OCI-LY3 (cell line): ENCODE measurements at regions not wholly inside any gene's neighbourhood (a gene's known extent, or its start where the extent isn't known, plus 50 kb on each side); places are given as distances from the start of the nearest gene placed in this dataset.

Experiments used
- H2AFZ ChIP-seq: fragments of 200-600, 300-600 bp; shearing (Covaris generic); 2 replicates; pipeline ENCODE4 v1.6.0; 2014; ENCODE audit warnings: antibody characterized with exemption, low read depth, low read length
- H3K27ac ChIP-seq: fragments of 200-600, 300-600 bp; sonication (generic); 2 replicates; pipeline ENCODE4 v1.5.1; 2014; ENCODE audit warnings: mild to moderate bottlenecking, low read length, moderate library complexity, mixed read lengths
- H3K27me3 ChIP-seq: fragments of 200-600, 300-600 bp; sonication (generic); 2 replicates; pipeline ENCODE4 v1.6.1; 2014; ENCODE audit warnings: low read depth, low read length, mixed read lengths
- H3K36me3 ChIP-seq: fragments of 200-600, 300-600 bp; sonication (generic); replicated peaks from 2 replicates; pipeline ENCODE3; 2014; ENCODE audit warnings: low read depth, low read length, mixed read lengths
- H3K4me1 ChIP-seq: fragments of 300-600, 200-600 bp; sonication (generic); 2 replicates; pipeline ENCODE4 v1.6.1; 2014; ENCODE audit warnings: low read length, mixed read lengths
- H3K4me2 ChIP-seq: fragments of 200-600, 300-600 bp; sonication (generic); 2 replicates; pipeline ENCODE4 v1.6.1; 2014; ENCODE audit warnings: low read length, mixed read lengths
- H3K4me3 ChIP-seq: fragments of 300-600, 200-600 bp; sonication (generic); 2 replicates; pipeline ENCODE4 v1.5.1; 2014; ENCODE audit warnings: antibody characterized with exemption, mild to moderate bottlenecking, low read length, moderate library complexity
- H3K79me2 ChIP-seq: fragments of 300-600, 200-600 bp; shearing (Covaris generic); 2 replicates; pipeline ENCODE4 v1.6.1; 2014; ENCODE audit warnings: mild to moderate bottlenecking, low read length, mixed read lengths
- H3K9ac ChIP-seq: fragments of 300-600, 200-600 bp; shearing (Covaris generic); 2 replicates; pipeline ENCODE4 v1.6.0; 2014; ENCODE audit warnings: mild to moderate bottlenecking, low read length, moderate library complexity
- H3K9me3 ChIP-seq: fragments of 200-600, 300-600 bp; shearing (Covaris generic); 2 replicates; pipeline ENCODE4 v1.6.1; 2014; ENCODE audit warnings: low read length, mixed read lengths; ENCODE audit not compliant: insufficient read depth
- H4K20me1 ChIP-seq: fragments of 200-600, 300-600 bp; sonication (generic); 2 replicates; pipeline ENCODE4 v1.6.1; 2016; ENCODE audit warnings: low read length, mixed read lengths; ENCODE audit not compliant: insufficient read depth
- EZH2phosphoT487 ChIP-seq: fragments of 200-600 bp; shearing (Covaris generic); IDR thresholded peaks from 2 replicates; pipeline ENCODE4 v1.6.1; 2018; ENCODE audit warnings: antibody characterized with exemption, mixed run types, low read depth
- TF ChIP-seq, protein P1 (sequence below): fragments of 200-600, 300-600 bp; sonication (generic); IDR thresholded peaks from 2 replicates; pipeline ENCODE4 v1.5.1; 2014; ENCODE audit warnings: antibody characterized with exemption, low read length, low read depth

DNA sequence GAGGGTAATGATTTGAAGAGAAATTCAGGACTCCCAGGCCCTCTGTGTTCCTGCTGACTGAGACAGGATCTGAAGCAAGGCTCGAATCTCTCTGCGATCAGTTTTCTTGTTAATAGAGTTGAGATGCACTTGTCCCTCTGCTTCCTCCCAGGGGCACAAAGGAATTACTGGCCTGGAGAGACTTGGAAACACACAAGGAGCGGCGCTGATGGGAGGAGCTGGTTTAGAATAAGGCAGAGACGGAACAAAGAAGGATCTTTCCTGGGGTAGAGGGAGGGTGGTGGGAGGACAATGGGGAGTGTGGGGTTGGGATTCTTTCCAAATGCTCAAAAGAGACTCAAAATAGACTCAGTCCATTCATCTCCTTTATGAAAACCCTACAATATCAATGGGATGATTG is 719.1 kb downstream of the UQCRFS1 start:
- Histone ChIP-seq H4K20me1 (no peaks in the 10 kb centered on the region), H3K27ac (no peak overlapping the region), H3K27me3 (no peaks in the 10 kb centered on the region), H3K4me2 (no peak overlapping the region), H3K9me3 (no peaks in the 10 kb centered on the region), H3K79me2 (no peaks in the 10 kb centered on the region), H3K4me3 (no peak overlapping the region), H3K9ac (no peak overlapping the region), H3K4me1 (peaks cover 22% of the 10 kb centered on the region), H2AFZ (no peak overlapping the region), H3K36me3 (no peaks in the 10 kb centered on the region)
- TF ChIP-seq EZH2phosphoT487: no peak
- TF ChIP-seq, protein P1, sequence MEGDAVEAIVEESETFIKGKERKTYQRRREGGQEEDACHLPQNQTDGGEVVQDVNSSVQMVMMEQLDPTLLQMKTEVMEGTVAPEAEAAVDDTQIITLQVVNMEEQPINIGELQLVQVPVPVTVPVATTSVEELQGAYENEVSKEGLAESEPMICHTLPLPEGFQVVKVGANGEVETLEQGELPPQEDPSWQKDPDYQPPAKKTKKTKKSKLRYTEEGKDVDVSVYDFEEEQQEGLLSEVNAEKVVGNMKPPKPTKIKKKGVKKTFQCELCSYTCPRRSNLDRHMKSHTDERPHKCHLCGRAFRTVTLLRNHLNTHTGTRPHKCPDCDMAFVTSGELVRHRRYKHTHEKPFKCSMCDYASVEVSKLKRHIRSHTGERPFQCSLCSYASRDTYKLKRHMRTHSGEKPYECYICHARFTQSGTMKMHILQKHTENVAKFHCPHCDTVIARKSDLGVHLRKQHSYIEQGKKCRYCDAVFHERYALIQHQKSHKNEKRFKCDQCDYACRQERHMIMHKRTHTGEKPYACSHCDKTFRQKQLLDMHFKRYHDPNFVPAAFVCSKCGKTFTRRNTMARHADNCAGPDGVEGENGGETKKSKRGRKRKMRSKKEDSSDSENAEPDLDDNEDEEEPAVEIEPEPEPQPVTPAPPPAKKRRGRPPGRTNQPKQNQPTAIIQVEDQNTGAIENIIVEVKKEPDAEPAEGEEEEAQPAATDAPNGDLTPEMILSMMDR: no peak

GRCh38 chr19:28492621-28493020 is 720.3 kb downstream of the UQCRFS1 start:
- Histone ChIP-seq H2AFZ (no peak overlapping the region), H3K4me2 (no peak overlapping the region), H3K27me3 (no peaks in the 10 kb centered on the region), H3K4me1 (peaks cover 31% of the 10 kb centered on the region), H3K9me3 (no peaks in the 10 kb centered on the region), H3K9ac (no peak overlapping the region), H3K4me3 (no peak overlapping the region), H3K36me3 (no peaks in the 10 kb centered on the region), H3K79me2 (no peaks in the 10 kb centered on the region), H3K27ac (no peak overlapping the region), H4K20me1 (no peaks in the 10 kb centered on the region)
- TF ChIP-seq EZH2phosphoT487: no peak

DNA sequence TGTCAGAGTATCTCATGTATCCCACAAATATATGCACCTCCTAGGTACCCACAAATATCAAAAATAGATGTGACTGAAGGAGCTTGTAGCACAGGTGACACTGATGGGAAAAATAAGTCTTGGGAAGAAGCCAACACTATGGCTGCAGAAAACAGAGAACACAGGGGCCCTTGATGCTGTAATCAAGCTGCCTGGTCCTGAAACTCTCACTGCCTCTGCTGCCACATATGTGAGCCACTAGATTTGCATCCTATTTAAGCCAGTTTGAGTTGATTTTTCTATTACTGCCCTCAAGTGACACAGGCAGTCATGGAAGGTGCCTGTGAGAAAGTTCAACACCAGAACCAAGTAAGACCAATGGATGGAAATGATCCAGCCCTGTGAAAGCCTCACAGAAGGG is 720.8 kb downstream of the UQCRFS1 start:
- Histone ChIP-seq H3K27me3 (no peaks in the 10 kb centered on the region), H3K4me1 (peaks cover 36% of the 10 kb centered on the region), H3K4me2 (peak overlapping the region; percentile 19), H3K9ac (no peak overlapping the region), H3K36me3 (no peaks in the 10 kb centered on the region), H3K79me2 (no peaks in the 10 kb centered on the region), H2AFZ (no peak overlapping the region), H3K9me3 (no peaks in the 10 kb centered on the region), H4K20me1 (no peaks in the 10 kb centered on the region), H3K4me3 (no peak overlapping the region), H3K27ac (no peak overlapping the region)
- TF ChIP-seq EZH2phosphoT487: no peak
- TF ChIP-seq, protein P1: no peak

GRCh38 chr19:28489776-28490175 is 723.2 kb downstream of the UQCRFS1 start:
- Histone ChIP-seq H3K36me3 (no peaks in the 10 kb centered on the region), H3K27ac (no peak overlapping the region), H3K4me1 (peaks cover 45% of the 10 kb centered on the region), H3K9me3 (no peaks in the 10 kb centered on the region), H3K4me3 (no peak overlapping the region), H3K27me3 (no peaks in the 10 kb centered on the region), H3K79me2 (no peaks in the 10 kb centered on the region), H4K20me1 (no peaks in the 10 kb centered on the region), H2AFZ (no peak overlapping the region), H3K9ac (no peak overlapping the region), H3K4me2 (no peak overlapping the region)
- TF ChIP-seq, protein P1: no peak
- no peak for TF ChIP-seq EZH2phosphoT487

DNA sequence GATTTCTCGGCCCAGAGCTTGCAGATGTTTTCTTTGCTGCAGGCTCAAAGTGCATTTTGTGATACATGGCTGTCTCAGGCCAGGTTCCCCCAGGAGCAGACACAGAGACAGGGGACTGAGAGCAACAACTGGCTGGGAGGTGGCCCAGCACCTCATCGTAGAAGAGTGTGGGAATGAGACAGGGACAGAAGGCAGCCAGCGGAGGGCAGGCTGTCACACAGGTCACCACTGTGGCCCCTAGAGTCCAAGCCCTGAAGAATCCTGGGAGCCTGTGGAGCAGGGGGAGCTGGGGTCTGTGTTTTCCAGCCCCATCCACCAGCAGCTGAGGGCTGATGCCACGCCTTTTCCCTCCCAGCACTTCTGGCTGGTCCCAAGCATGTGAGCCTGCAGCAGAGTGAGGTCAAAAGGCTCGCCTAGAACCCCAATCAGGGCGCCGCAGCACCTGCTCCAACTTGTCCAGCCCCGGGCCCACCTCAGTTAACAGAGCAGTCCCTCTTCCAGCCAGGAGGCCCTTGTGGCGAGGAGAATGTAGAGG is 723.8 kb downstream of the UQCRFS1 start:
- H4K20me1 ChIP-seq: no peaks in the 10 kb centered on the region
- no peaks in the 10 kb centered on the region for H3K36me3 ChIP-seq
- no peaks in the 10 kb centered on the region for H3K9me3 ChIP-seq
- H3K4me2 ChIP-seq: no peak overlapping the region
- H3K4me1 ChIP-seq: peaks cover 45% of the 10 kb centered on the region
- TF ChIP-seq EZH2phosphoT487: no peak
- TF ChIP-seq, protein P1: peak; percentile 48
- H2AFZ ChIP-seq: no peak overlapping the region
- no peak overlapping the region for H3K9ac ChIP-seq
- H3K4me3 ChIP-seq: no peak overlapping the region
- no peak overlapping the region for H3K27ac ChIP-seq
- no peaks in the 10 kb centered on the region for H3K27me3 ChIP-seq
- no peaks in the 10 kb centered on the region for H3K79me2 ChIP-seq
